ENCODE measurements at regions not wholly inside any gene's neighbourhood (a gene's known extent, or its start where the extent isn't known, plus 50 kb on each side); places are given as distances from the start of the nearest gene placed in this dataset.

GRCh38 chrX:40331762-40332161 is 234.0 kb upstream of the BCOR start:
- no peaks in the 10 kb centered on the region for H3K4me1 ChIP-seq
- H3K27me3 ChIP-seq: peaks cover 0 to 28% (median 0%) of the 10 kb centered on the region in 7 donors
- H3K27ac ChIP-seq: no peak overlapping the region
- TF ChIP-seq CTCF (IDR thresholded peaks at IDR 0.05): no peak
- no peaks in the 10 kb centered on the region for H3K36me3 ChIP-seq
- H3K9me3 ChIP-seq: peaks cover 0 to 8% (median 0%) of the 10 kb centered on the region in 11 donors
- no peak overlapping the region for H3K4me3 ChIP-seq
- ATAC-seq (no peak), DNase-seq (no peak)
- intact Hi-C loops (cut with DNase I): no loop called here
- 80 to 86% methylated on average over 5 of the region's 5 CpGs for WGBS, 2 donors

GRCh38 chrX:40331353-40331752 is 233.6 kb upstream of the BCOR start:
- WGBS, 2 donors: 69 to 74% methylated on average over 5 of the region's 5 CpGs

GRCh38 chrX:40329616-40330015 is 231.9 kb upstream of the BCOR start:
- no peak for ATAC-seq
- no peak for TF ChIP-seq CTCF (IDR thresholded peaks at IDR 0.05)
- Histone ChIP-seq H3K27me3 (peaks cover 0 to 31% (median 0%) of the 10 kb centered on the region in 7 donors), H3K27ac (no peak overlapping the region), H3K9me3 (peaks cover 0 to 8% (median 0%) of the 10 kb centered on the region in 11 donors), H3K36me3 (no peaks in the 10 kb centered on the region), H3K4me3 (no peak overlapping the region), H3K4me1 (no peaks in the 10 kb centered on the region)
- intact Hi-C loops (cut with DNase I): no loop called here
- no peak for DNase-seq
- 84 to 96% methylated on average over 2 of the region's 2 CpGs for WGBS, 2 donors

More at GRCh38 chrX:40331353-40331752, 233.6 kb upstream of the BCOR start:
- Histone ChIP-seq H3K36me3 (no peaks in the 10 kb centered on the region), H3K9me3 (peaks cover 0 to 8% (median 0%) of the 10 kb centered on the region in 11 donors), H3K4me3 (no peak overlapping the region), H3K27ac (no peak overlapping the region), H3K27me3 (peaks cover 0 to 30% (median 0%) of the 10 kb centered on the region in 7 donors), H3K4me1 (no peaks in the 10 kb centered on the region)
- intact Hi-C loops (cut with DNase I): no loop called here
- TF ChIP-seq CTCF (IDR thresholded peaks at IDR 0.05): no peak
- DNase-seq (no peak), ATAC-seq (no peak)

- H3K4me3 ChIP-seq: no peak overlapping the region
- DNase-seq: no peak
- ATAC-seq: no peak
- WGBS, 2 donors: 95 to 96% methylated on average over 1 of the region's 1 CpG
- no peaks in the 10 kb centered on the region for H3K4me1 ChIP-seq
- H3K9me3 ChIP-seq: no peaks in the 10 kb centered on the region
- TF ChIP-seq CTCF (IDR thresholded peaks at IDR 0.05): no peak
- intact Hi-C loops (cut with DNase I): no loop called here
- H3K36me3 ChIP-seq: no peaks in the 10 kb centered on the region
- no peak overlapping the region for H3K27ac ChIP-seq
- H3K27me3 ChIP-seq: peaks cover 0 to 31% (median 0%) of the 10 kb centered on the region in 7 donors
These were observed 229.3 kb upstream of the BCOR start for GRCh38 chrX:40327085-40327484.
